HepG2 (cell line): ENCODE measurements at regions not wholly inside any gene's neighbourhood (a gene's known extent, or its start where the extent isn't known, plus 50 kb on each side); places are given as distances from the start of the nearest gene placed in this dataset.

Experiments used
- ATAC-seq: fragments of 200-7000 bp; cut with Tn5 transposase; 3 replicates; pipeline ENCODE4 v1.9.1; 2020; ENCODE audit warnings: mild to moderate bottlenecking, moderate library complexity
- BruUV-seq: library from RNA; stranded (reverse); fragments of 400-500 nt; replicated peaks from 2 replicates; lab custom pipeline; 2021; lab: Mats Ljungman, UMichigan
- CTCF ChIA-PET: fragments of 300-600 bp; formaldehyde crosslinking; extraction: SDS; loops from one replicate; lab custom pipeline; 2021; ENCODE audit warnings: low total read pairs, inconsistent platforms, low intra/inter-chr PET ratio; lab: Yijun Ruan, JAX
- POLR2A ChIA-PET: fragments of 350-600 bp; sonication (Branson Sonifier 250); formaldehyde crosslinking; loops from one replicate; lab custom pipeline; 2020; ENCODE audit warnings: antibody characterized with exemption, inconsistent platforms; lab: Yijun Ruan, JAX
- DNase-seq: peaks from one replicate; pipeline ENCODE4 v3.0.0-alpha.2; 2015; ENCODE audit warnings: low spot score
- FAIRE-seq: peaks from 3 replicates; lab custom pipeline; 2011; peaks lifted over from hg19 to GRCh38; lab: Jason Lieb, UNC
- H2AFZ ChIP-seq: one replicate; pipeline ENCODE4 v1.6.1; 2011; ENCODE audit warnings: low read length, inconsistent platforms
- H3K27ac ChIP-seq: fragments of 300-600 bp; 3 replicates; pipeline ENCODE4 v1.8.0; 2011; ENCODE audit warnings: mixed run types, mild to moderate bottlenecking, mixed read lengths, low read length, inconsistent platforms; ENCODE audit not compliant: insufficient read depth; ENCODE audit errors: extremely low read length
- H3K27me3 ChIP-seq, 2 experiments: fragments of 200-600 bp in 1 of 2; 2 replicates in 1 of 2; 3 replicates in 1 of 2; pipeline versions ENCODE4 v1.6.0 to v1.8.0; 2011; ENCODE audit warnings: low read length in 2 of 2, mild to moderate bottlenecking in 2 of 2, moderate library complexity in 2 of 2, inconsistent platforms in 1 of 2; ENCODE audit not compliant: insufficient read depth in 2 of 2, control insufficient read depth in 1 of 2
- H3K36me3 ChIP-seq, 2 experiments: fragments of 200-600 bp in 1 of 2; replicated peaks in 1 of 2; 2 replicates in 1 of 2; 3 replicates in 1 of 2; pipeline versions ENCODE4 v1.5.1 to v1.8.0; 2011; ENCODE audit warnings: low read length in 2 of 2, inconsistent platforms in 1 of 2; ENCODE audit not compliant: insufficient read depth in 2 of 2, control insufficient read depth in 1 of 2
- H3K4me1 ChIP-seq: 2 replicates; pipeline ENCODE4 v1.5.1; 2012; ENCODE audit warnings: low read length, inconsistent platforms; ENCODE audit not compliant: insufficient read depth
- H3K4me2 ChIP-seq: 2 replicates; pipeline ENCODE4 v1.6.0; 2011; ENCODE audit warnings: low read depth, low read length, inconsistent platforms
- H3K4me3 ChIP-seq, 3 experiments: fragments of 200-600 bp in 1 of 3; sonication (generic), shearing (Covaris generic) in 1 of 3; replicated peaks in 1 of 3; 2 replicates each; pipeline ENCODE4 v1.5.1; 2011 to 2016; ENCODE audit warnings: low read length in 3 of 3, inconsistent platforms in 2 of 3, low read depth in 2 of 3, mild to moderate bottlenecking in 2 of 3, control low read depth in 1 of 3, mixed read lengths in 1 of 3; ENCODE audit not compliant: insufficient read depth in 1 of 3
- H3K79me2 ChIP-seq: one replicate; pipeline ENCODE4 v1.6.1; 2011; ENCODE audit warnings: low read length, inconsistent platforms; ENCODE audit not compliant: insufficient read depth
- H3K9ac ChIP-seq: 2 replicates; pipeline ENCODE4 v1.6.0; 2011; ENCODE audit warnings: mild to moderate bottlenecking, low read depth, low read length, inconsistent platforms; ENCODE audit not compliant: insufficient read depth
- H3K9me3 ChIP-seq: 2 replicates; pipeline ENCODE4 v1.5.1; 2012; ENCODE audit warnings: mild to moderate bottlenecking, low read length
- H4K20me1 ChIP-seq: 2 replicates; pipeline ENCODE4 v1.6.0; 2011; ENCODE audit warnings: inconsistent platforms, mild to moderate bottlenecking, low read length, moderate library complexity; ENCODE audit not compliant: insufficient read depth
- E2F5 ChIP-seq: sonication (generic); formaldehyde crosslinking; conservative IDR thresholded peaks from 2 replicates; pipeline ENCODE4 v1.4.0; 2020; ENCODE audit warnings: missing genetic modification reagents
- MXD1 ChIP-seq: sonication (generic); formaldehyde crosslinking; IDR thresholded peaks from 2 replicates; pipeline ENCODE4 v1.4.0; 2020; ENCODE audit warnings: mild to moderate bottlenecking, missing genetic modification reagents
- ZBTB42 ChIP-seq: sonication (generic); formaldehyde crosslinking; IDR thresholded peaks from 2 replicates; pipeline ENCODE4 v1.5.0; 2020; ENCODE audit warnings: mild to moderate bottlenecking, missing genetic modification reagents
- ZKSCAN8 ChIP-seq: IDR thresholded peaks from 2 replicates; pipeline ENCODE4 v1.6.1; 2016; ENCODE audit warnings: borderline replicate concordance, missing genetic modification reagents, missing compliant biosample characterization
- ZNF20 ChIP-seq: sonication (generic); formaldehyde crosslinking; IDR thresholded peaks from 2 replicates; pipeline ENCODE4 v1.4.0; 2020; ENCODE audit warnings: mild to moderate bottlenecking, moderate library complexity, missing genetic modification reagents
- ZNF30 ChIP-seq: sonication (generic); formaldehyde crosslinking; IDR thresholded peaks from 2 replicates; pipeline ENCODE4 v1.5.0; 2020; ENCODE audit warnings: mild to moderate bottlenecking, missing genetic modification reagents
- ZNF552 ChIP-seq: sonication (generic); formaldehyde crosslinking; IDR thresholded peaks from 2 replicates; pipeline ENCODE4 v1.9.0; 2022; ENCODE audit warnings: missing genetic modification reagents, mild to moderate bottlenecking, borderline replicate concordance
- ZNF841 ChIP-seq: sonication (generic); formaldehyde crosslinking; IDR thresholded peaks from 2 replicates; pipeline ENCODE4 v1.8.1; 2023; ENCODE audit warnings: missing genetic modification reagents, borderline replicate concordance
- WGBS: methylation state at CpG from one replicate; pipeline ENCODE4 v1.1.6; 2017; ENCODE audit warnings: low lambda C conversion rate; 5-methylcytosine and 5-hydroxymethylcytosine counted together
- in situ Hi-C: cut with HindIII; loops from 2 replicates; pipeline ENCODE4 v1.10.0; 2017; ENCODE audit warnings: low pct_unique_long_range_greater_than_20kb; ENCODE audit not compliant: extremely low pct_ligation_motif_present
- intact Hi-C: fragments of 100-400 bp; cut with micrococcal nuclease; formaldehyde crosslinking; loops from one replicate; pipeline ENCODE4 v1.10.0; 2022; ENCODE audit not compliant: unreplicated experiment

- in situ Hi-C loops (no loop called here), intact Hi-C loops (no loop called here)
- TF ChIP-seq ZKSCAN8 (CRISPR knock-in tag) = no peak
- TF ChIP-seq E2F5 (CRISPR knock-in tag) = no peak
- TF ChIP-seq ZNF20 (CRISPR knock-in tag) = no peak
- no peak for TF ChIP-seq ZNF841
- TF ChIP-seq ZBTB42 (CRISPR knock-in tag) = no peak
- TF ChIP-seq ZNF30 = no peak
- no peak for TF ChIP-seq MXD1 (CRISPR knock-in tag)
- no peak for TF ChIP-seq ZNF552
- ATAC-seq (no peak), FAIRE-seq (no peak), DNase-seq (no peak)
- H3K4me2 ChIP-seq = no peak overlapping the region
- WGBS = 0% methylated on average over 1 of the region's 1 CpG
- H4K20me1 ChIP-seq = no peaks in the 10 kb centered on the region
- ChIA-PET POLR2A (no interaction called here), CTCF (no interaction called here)
- no peak overlapping the region for H2AFZ ChIP-seq
- H3K9me3 ChIP-seq = no peaks in the 10 kb centered on the region
- no peaks in the 10 kb centered on the region for H3K27me3 ChIP-seq
- no TSS peak for BruUV-seq
- H3K4me1 ChIP-seq = no peaks in the 10 kb centered on the region
- no peak overlapping the region for H3K4me3 ChIP-seq
- no peaks in the 10 kb centered on the region for H3K79me2 ChIP-seq
- H3K36me3 ChIP-seq = no peaks in the 10 kb centered on the region
- no peak overlapping the region for H3K9ac ChIP-seq
- H3K27ac ChIP-seq = no peak overlapping the region
Observed at GRCh38 chr3:170724599-170725280, 138.9 kb upstream of the SLC7A14 start.
